ENCODE measurements at regions not wholly inside any gene's neighbourhood (a gene's known extent, or its start where the extent isn't known, plus 50 kb on each side); places are given as distances from the start of the nearest gene placed in this dataset.

GRCh38 chr4:110412354-110413065 is 63.4 kb upstream of the ENPEP start:
- TF ChIP-seq ZNF274 (IDR thresholded peaks at IDR 0.05; ENCODE audit: low read depth, low read length) (no peak), YY1 (IDR thresholded peaks at IDR 0.05; ENCODE audit: insufficient read depth, insufficient read length) (no peak), SUZ12 (IDR thresholded peaks at IDR 0.05; ENCODE audit: extremely low read depth, insufficient read depth, insufficient read length) (no peak)

Measured in NT2/D1 (cell line).